ENCODE measurements at regions not wholly inside any gene's neighbourhood (a gene's known extent, or its start where the extent isn't known, plus 50 kb on each side); places are given as distances from the start of the nearest gene placed in this dataset.

DNA sequence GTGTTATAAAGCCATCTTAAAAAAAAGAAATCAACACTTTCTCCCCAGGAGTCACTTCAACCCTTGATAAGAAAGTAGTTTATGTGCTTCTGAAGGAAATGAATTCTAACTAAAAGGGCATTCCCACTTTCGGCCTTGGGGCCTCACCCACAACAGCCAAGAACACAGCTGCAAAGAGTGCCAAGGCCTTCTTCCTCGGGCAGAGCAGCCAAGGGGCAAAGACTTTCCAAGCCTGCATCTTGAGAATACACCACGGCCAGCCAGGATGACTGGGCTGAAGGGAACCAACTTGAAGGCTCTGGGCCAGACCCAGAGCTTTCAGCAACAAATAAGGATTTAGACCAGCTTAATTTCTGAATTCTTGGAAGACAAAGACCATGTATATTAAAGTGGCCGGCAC lies 60.4 kb upstream of the FOXN3 start:
- TF ChIP-seq, protein P1, sequence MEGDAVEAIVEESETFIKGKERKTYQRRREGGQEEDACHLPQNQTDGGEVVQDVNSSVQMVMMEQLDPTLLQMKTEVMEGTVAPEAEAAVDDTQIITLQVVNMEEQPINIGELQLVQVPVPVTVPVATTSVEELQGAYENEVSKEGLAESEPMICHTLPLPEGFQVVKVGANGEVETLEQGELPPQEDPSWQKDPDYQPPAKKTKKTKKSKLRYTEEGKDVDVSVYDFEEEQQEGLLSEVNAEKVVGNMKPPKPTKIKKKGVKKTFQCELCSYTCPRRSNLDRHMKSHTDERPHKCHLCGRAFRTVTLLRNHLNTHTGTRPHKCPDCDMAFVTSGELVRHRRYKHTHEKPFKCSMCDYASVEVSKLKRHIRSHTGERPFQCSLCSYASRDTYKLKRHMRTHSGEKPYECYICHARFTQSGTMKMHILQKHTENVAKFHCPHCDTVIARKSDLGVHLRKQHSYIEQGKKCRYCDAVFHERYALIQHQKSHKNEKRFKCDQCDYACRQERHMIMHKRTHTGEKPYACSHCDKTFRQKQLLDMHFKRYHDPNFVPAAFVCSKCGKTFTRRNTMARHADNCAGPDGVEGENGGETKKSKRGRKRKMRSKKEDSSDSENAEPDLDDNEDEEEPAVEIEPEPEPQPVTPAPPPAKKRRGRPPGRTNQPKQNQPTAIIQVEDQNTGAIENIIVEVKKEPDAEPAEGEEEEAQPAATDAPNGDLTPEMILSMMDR (IDR thresholded peaks at IDR 0.05): no peak
- no peak for TF ChIP-seq POLR2A (IDR thresholded peaks at IDR 0.05)
